Activated T-cell treated with anti-CD3 and anti-CD28 coated beads, Interleukin-2, amount 50 U/mL, for 4 hours (primary cell): ENCODE measurements at regions not wholly inside any gene's neighbourhood (a gene's known extent, or its start where the extent isn't known, plus 50 kb on each side); places are given as distances from the start of the nearest gene placed in this dataset.
"Not testable (repeated sequence)": the region's sequence is repeated elsewhere in the genome, so short reads cannot be mapped to it uniquely, and the experiment has no call there.

Source experiments
- ATAC-seq, 2 donors: fragments of 200-7000 bp; cut with Tn5 transposase; one replicate each; pipeline ENCODE4 v1.10.0; 2021
- DNase-seq: peaks from one replicate; pipeline ENCODE4 v3.0.0-alpha.2; 2020
- H3K27me3 Mint-ChIP-seq: one replicate; pipeline ENCODE4 v1.8.0; 2021; ENCODE audit warnings: low read depth, mixed read lengths
- H3K36me3 Mint-ChIP-seq: one replicate; pipeline ENCODE4 v1.8.0; 2022; ENCODE audit warnings: mixed read lengths; ENCODE audit not compliant: insufficient read depth
- H3K4me1 Mint-ChIP-seq: one replicate; pipeline ENCODE4 v1.8.0; 2021; ENCODE audit warnings: low read depth, mixed read lengths
- H3K4me3 Mint-ChIP-seq: one replicate; pipeline ENCODE4 v1.8.0; 2021; ENCODE audit warnings: mild to moderate bottlenecking, moderate library complexity, mixed read lengths
- H3K9me3 Mint-ChIP-seq: one replicate; pipeline ENCODE4 v1.8.0; 2021; ENCODE audit warnings: mixed read lengths

DNA sequence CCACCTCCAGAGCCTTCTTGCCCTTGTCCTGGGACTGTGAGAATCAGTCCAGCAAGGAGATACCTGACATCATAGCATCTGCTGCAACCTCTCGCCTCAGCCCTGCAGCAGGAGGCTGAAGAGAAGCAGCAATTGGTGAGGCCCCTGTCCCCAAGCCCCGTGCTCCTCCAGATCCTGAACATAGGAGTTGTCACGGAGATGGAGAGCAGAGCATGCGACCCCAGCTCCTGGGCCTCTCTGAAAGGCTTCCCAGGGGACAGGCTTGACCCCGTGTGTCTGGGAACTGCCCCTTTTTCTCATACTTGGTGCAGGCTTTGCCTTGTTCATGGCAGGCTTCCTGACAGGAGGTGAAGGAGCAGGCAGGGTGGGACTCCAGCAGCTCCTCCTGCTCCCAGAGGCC lies 127.7 kb upstream of the PZP start:
- peaks cover 2% of the 10 kb centered on the region for H3K36me3 Mint-ChIP-seq
- H3K9me3 Mint-ChIP-seq = peaks cover 9% of the 10 kb centered on the region
- H3K4me1 Mint-ChIP-seq = peaks cover 7% of the 10 kb centered on the region
- ATAC-seq (no peak), DNase-seq (no peak)
- H3K27me3 Mint-ChIP-seq = no peaks in the 10 kb centered on the region
- no peak overlapping the region for H3K4me3 Mint-ChIP-seq

DNA sequence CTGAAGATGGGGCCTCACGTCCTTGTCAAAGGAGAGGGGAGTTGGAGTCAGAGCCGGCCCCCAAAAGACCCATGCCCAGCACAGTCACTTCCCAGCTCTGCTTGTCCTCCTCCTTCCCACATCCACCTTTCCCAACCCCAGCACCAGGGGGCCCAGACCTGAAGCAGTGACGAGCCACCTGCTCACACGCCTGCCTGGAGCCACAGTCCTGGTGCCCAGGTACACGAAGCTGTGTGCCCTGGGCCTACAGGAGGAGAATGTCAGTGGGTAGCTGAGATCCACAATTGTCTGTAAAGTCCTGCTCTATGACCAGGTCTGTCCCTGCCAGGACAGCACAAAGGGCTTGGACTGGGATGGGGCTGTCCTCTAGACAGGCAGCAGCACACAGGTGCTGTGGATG lies 126.8 kb upstream of the PZP start:
- ATAC-seq = no peak
- H3K27me3 Mint-ChIP-seq = no peaks in the 10 kb centered on the region
- H3K4me3 Mint-ChIP-seq = no peak overlapping the region
- H3K4me1 Mint-ChIP-seq = peaks cover 4% of the 10 kb centered on the region
- DNase-seq = no peak
- peaks cover 9% of the 10 kb centered on the region for H3K9me3 Mint-ChIP-seq
- peaks cover 2% of the 10 kb centered on the region for H3K36me3 Mint-ChIP-seq

DNA sequence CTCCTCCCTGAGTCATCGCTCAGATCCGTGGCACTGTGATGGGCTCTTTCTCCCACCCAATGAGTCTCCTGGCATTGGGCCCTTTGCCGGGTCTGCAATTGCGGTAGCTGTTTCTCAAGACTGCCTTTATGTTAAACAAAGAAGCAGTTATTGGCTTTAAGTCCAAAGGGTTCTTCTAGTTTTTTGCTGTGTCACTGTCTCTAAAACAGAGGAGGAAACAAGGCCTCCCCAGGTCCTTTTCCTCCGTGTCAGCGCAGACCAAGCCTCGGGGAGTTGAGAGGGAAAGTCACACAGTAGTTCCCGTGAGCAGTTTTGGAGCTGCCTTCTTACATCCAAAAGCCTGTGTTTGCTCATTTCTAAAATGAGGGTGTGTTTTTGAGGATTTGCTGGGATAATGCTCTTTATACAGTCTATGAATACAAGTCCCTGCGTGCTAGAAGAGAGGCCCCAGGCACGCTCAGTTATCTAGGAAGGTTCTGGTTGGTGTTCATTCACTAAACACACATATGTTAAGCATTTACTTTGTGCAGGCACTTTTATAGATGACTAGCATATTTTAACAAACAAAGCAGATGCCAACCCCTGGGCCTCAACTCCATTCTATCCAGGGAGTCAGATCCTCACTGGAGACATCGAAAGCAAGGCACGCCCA lies 126.0 kb upstream of the PZP start:
- Mint-ChIP-seq H3K4me1 (peaks cover 4% of the 10 kb centered on the region), H3K9me3 (peaks cover 9% of the 10 kb centered on the region), H3K36me3 (peaks cover 2% of the 10 kb centered on the region), H3K27me3 (no peaks in the 10 kb centered on the region), H3K4me3 (no peak overlapping the region)
- DNase-seq (no peak), ATAC-seq (no peak)

DNA sequence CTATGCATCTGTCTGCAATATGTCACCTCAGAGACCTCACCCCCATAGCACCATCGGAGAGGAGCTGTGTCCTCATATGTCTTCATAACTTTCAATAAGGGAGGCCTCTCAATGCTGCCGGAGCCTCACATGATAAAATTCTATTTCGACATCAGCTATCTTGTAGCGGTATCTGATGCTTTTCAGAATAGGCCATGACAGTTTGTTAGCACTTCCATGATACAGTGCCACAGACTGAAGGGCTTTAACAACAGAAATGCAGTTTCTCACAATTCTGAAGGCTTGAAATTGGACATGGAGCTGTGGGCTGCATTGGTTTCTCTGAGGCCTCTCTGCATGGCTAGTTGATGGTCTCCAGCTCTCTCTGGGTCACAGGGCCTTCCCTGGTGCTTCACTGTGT lies 125.0 kb upstream of the PZP start:
- DNase-seq (no peak), ATAC-seq (no peak)
- peaks cover 4% of the 10 kb centered on the region for H3K4me1 Mint-ChIP-seq
- H3K9me3 Mint-ChIP-seq = peaks cover 9% of the 10 kb centered on the region
- no peaks in the 10 kb centered on the region for H3K27me3 Mint-ChIP-seq
- H3K36me3 Mint-ChIP-seq = peaks cover 2% of the 10 kb centered on the region
- H3K4me3 Mint-ChIP-seq = no peak overlapping the region

DNA sequence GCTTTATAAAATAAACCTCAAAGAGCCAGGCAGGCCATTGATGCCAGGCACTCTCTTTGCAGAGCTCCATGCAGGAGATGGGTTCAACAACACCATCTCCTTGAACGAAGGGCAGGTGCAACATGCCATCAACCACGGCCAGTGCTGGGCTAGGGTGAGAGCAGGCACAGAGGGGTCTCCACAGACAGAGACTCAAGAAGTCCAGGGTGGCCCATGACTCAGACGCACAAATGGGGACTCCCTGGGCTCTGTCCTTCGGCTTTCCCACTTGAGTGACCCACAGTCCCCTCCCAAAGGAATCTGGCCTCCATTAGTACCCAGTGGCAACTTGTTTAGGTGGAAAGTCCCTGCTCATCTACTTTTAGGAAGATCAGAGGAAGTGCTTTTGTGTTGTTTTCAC lies 124.4 kb upstream of the PZP start:
- Mint-ChIP-seq H3K4me3 (no peak overlapping the region), H3K36me3 (peaks cover 2% of the 10 kb centered on the region), H3K9me3 (peaks cover 8% of the 10 kb centered on the region), H3K27me3 (no peaks in the 10 kb centered on the region), H3K4me1 (peaks cover 4% of the 10 kb centered on the region)
- no peak for DNase-seq
- ATAC-seq = no peak

DNA sequence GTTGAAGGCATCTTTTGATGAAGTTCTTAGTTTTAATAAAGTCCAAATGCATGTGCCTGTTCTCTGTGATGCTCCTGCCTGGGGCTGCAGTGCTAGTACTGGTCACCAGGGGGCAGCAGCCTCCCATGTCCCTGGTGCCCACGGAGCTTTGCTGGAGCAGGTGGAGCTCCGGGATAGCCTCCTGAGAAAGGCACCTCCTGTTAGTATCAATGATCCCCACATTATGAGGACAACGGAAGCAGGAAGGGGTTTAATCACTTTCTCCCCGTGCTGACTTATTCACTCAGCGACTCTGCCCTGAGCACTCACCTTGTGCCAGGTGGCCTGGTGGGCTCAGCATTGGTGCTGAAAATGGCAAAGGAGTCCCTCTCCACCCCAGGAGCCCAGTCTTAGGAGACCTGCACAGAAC lies 123.0 kb upstream of the PZP start:
- no peaks in the 10 kb centered on the region for H3K27me3 Mint-ChIP-seq
- H3K4me1 Mint-ChIP-seq = peaks cover 13% of the 10 kb centered on the region
- peak; percentile 70 to 80 for ATAC-seq
- H3K36me3 Mint-ChIP-seq = peaks cover under 1% of the 10 kb centered on the region
- no peak overlapping the region for H3K4me3 Mint-ChIP-seq
- H3K9me3 Mint-ChIP-seq = peaks cover 2% of the 10 kb centered on the region
- DNase-seq = peak; percentile 67

DNA sequence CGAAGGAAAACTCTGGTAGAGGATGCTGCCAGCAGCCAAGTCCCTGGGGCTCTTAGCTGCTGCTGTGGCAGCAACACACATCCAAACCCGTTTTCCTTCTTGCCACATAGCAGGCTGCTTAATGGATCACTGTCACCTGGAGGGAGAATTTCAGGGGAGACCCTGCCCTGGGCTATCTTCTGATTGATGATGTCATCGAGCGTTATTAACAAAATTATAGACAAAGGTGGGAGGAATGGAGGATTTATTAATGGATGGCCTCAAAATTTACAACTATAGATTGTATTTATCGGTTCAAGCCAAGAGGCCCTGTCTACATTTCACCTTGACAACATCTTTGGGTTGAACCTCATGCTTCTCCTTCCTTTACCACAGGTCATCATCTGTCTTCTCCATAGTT lies 120.8 kb upstream of the PZP start:
- no peaks in the 10 kb centered on the region for H3K9me3 Mint-ChIP-seq
- H3K4me1 Mint-ChIP-seq = peaks cover 13% of the 10 kb centered on the region
- no peak for ATAC-seq
- H3K27me3 Mint-ChIP-seq = no peaks in the 10 kb centered on the region
- no peaks in the 10 kb centered on the region for H3K36me3 Mint-ChIP-seq
- no peak overlapping the region for H3K4me3 Mint-ChIP-seq
- DNase-seq = no peak

DNA sequence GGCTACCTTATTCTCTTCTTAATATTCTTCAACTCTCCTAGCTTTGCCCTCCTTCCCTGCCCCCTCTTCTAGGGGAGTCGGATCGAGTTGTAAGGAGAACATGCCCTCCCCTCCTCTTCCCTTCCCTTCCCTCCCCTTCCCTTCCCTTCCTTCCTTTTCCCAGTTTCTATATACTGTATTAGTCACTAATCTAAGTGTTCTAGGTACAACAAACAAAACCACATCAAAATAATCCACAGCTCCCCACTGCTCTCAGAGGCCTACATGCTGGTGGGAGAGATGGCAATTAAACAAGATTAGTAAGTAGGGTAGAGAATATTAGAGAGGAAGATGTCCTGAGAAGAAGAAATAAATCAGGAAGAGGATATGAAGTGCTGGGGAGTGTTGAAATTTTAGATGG lies 119.9 kb upstream of the PZP start:
- Mint-ChIP-seq H3K36me3 (no peaks in the 10 kb centered on the region), H3K27me3 (no peaks in the 10 kb centered on the region), H3K9me3 (no peaks in the 10 kb centered on the region), H3K4me3 (no peak overlapping the region), H3K4me1 (peaks cover 13% of the 10 kb centered on the region)
- ATAC-seq (no peak), DNase-seq (no peak)

DNA sequence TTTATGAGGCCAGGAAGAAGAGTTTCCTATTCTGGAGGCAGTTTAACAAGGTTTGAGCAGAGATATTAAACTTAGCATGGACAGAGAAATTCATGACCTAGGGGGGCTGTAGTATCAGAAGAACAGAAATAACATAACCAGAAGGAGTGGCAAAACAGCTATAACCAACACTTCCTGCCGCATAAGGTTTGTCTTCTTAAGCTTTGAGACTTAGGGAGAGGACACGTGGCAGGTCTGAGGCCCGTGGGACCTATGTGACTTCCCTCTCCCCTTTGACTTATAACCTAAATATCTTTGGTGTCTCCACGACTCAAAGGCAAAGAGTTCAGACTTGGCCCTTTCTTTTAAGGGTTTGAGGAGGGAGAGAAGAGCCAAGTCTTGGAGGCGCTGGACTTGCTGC lies 119.1 kb upstream of the PZP start:
- Mint-ChIP-seq H3K9me3 (no peaks in the 10 kb centered on the region), H3K27me3 (no peaks in the 10 kb centered on the region), H3K36me3 (no peaks in the 10 kb centered on the region), H3K4me3 (no peak overlapping the region), H3K4me1 (peaks cover 13% of the 10 kb centered on the region)
- no peak for DNase-seq
- ATAC-seq = no peak

DNA sequence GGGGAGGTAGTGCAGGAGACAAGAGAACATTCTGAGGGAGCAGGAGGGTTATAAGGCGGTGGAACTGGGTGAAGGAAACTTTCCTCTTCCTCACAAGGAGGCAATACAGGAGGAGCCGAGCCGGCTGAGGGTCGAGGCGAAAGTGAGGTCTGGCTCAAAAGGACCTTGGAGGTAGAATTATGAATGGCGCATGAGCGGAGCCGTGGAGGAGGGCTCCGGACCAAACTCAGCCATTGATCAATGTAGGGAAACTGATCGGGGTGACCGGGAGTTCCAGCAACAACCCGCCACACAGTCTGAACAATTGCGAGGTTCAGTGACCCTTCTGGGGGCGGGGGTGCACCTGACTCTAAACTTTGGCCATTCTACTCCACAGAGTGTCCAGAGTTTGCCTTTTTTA lies 118.7 kb upstream of the PZP start:
- peaks cover 13% of the 10 kb centered on the region for H3K4me1 Mint-ChIP-seq
- DNase-seq, H3K9me3 Mint-ChIP-seq, H3K36me3 Mint-ChIP-seq, H3K4me3 Mint-ChIP-seq, H3K27me3 Mint-ChIP-seq, ATAC-seq: not testable (repeated sequence)

DNA sequence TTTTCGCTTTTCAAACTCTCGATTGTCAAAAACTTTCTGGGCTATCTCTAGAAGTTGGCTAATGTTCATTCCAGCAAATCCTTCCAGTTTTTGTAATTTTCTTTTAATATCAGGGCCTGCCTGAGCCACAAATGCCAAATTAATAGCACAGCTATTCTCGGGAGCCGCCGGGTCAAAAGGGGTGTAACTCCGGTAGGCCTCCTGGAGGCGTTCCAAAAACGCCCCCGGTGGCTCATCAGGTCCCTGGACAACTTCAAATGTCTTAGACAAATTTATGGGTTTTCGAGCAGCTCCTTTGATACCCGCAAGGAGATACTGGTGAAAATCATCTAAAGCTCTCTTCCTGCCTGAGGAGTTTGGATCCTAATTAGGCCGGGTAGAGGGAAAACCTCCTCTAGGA lies 117.9 kb upstream of the PZP start:
- no peak for DNase-seq
- Mint-ChIP-seq H3K36me3 (no peaks in the 10 kb centered on the region), H3K4me3 (no peak overlapping the region), H3K9me3 (no peaks in the 10 kb centered on the region), H3K27me3 (no peaks in the 10 kb centered on the region), H3K4me1 (peaks cover 10% of the 10 kb centered on the region)
- ATAC-seq = no peak

DNA sequence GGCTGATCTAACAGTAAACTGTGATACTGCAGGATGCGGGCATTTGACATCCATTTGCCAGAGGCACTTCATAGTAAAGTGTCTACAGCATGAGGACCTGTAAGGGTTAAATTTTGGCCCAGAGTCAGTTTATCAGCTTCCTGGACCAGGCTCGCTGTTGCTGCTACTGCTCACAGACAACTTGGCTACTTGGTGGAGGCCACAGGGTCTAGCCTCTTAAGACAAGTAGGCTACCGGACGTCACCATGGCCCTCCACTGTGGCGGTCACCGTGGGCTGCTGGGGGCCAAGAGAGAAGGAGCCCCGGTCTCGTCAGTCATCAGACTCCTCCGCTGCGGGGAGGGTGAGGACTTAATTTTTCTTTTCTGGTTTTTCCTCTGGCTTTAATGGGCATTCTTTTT lies 117.3 kb upstream of the PZP start:
- ATAC-seq (no peak), DNase-seq (no peak)
- Mint-ChIP-seq H3K4me1 (peaks cover 10% of the 10 kb centered on the region), H3K27me3 (no peaks in the 10 kb centered on the region), H3K4me3 (no peak overlapping the region), H3K36me3 (no peaks in the 10 kb centered on the region), H3K9me3 (no peaks in the 10 kb centered on the region)

DNA sequence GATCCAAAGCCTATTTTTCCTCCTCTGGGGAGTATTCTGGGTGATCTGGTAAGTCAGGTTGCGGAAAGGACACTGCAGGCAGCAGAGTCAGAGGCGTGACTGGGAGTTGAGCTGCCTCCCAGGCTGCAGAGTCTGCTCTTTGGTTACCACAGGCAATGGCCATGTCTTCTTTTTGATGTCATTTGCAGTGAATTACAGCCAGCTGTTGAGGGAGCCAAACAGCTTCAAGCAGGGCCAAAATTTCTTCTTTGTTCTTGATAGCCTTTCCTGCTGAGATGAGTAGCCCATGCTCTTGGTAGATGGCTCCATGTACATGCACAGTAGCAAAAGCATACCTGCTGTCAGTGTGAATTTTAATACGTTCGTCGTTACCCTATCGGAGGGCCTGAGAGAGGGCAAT lies 116.6 kb upstream of the PZP start:
- Mint-ChIP-seq H3K4me3 (no peak overlapping the region), H3K9me3 (no peaks in the 10 kb centered on the region), H3K4me1 (peaks cover 11% of the 10 kb centered on the region), H3K36me3 (no peaks in the 10 kb centered on the region), H3K27me3 (no peaks in the 10 kb centered on the region)
- DNase-seq (no peak), ATAC-seq (no peak)

DNA sequence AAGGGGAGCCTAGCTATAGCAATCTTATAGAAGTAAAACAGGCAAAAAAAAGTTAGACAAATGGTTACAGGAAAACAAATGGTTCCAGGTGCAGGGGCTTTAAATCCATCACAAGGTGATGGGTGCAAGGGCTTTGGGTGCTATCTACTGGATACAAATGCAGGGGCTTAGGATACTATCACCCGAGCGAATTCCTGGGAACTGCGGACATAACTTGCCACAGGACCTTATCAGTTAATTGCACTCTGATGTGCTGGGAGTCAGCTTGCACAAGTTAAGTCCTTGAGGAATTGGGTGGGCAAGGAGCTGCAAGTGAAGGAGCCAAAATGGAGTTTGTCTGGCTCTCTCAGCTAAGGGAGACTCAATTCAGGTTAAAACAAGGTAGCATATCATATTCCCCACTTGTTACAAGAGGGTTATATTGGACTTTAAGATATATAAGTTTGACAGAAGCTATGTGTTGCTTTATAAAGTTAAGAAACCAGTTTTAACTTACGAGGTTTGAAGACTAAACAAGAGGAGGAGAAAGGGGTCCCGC lies 115.0 kb upstream of the PZP start:
- Mint-ChIP-seq H3K4me1 (peaks cover 16% of the 10 kb centered on the region), H3K9me3 (no peaks in the 10 kb centered on the region), H3K27me3 (no peaks in the 10 kb centered on the region), H3K36me3 (no peaks in the 10 kb centered on the region), H3K4me3 (no peak overlapping the region)
- no peak for ATAC-seq
- DNase-seq = no peak

DNA sequence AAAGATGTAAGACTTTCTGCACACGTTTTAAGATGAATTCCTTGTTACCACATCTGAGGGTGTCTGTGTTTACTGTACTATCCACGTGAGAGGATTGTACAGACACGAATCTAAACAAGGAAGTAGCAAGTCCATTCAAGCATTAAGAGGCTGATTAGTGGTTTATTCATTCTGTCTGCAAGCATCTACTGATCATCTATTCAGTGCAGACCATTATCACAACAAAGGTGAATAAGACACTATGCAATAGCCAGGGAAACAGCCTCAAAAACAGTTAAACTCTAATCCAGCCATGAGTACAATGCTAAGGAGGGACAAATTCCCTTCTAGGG lies 111.6 kb upstream of the PZP start:
- DNase-seq = no peak
- Mint-ChIP-seq H3K4me3 (no peak overlapping the region), H3K27me3 (no peaks in the 10 kb centered on the region), H3K9me3 (no peaks in the 10 kb centered on the region), H3K4me1 (peaks cover 6% of the 10 kb centered on the region), H3K36me3 (no peaks in the 10 kb centered on the region)
- no peak for ATAC-seq
